Endothelial cell of umbilical vein (primary cell): ENCODE measurements at regions not wholly inside any gene's neighbourhood (a gene's known extent, or its start where the extent isn't known, plus 50 kb on each side); places are given as distances from the start of the nearest gene placed in this dataset.

ENCODE experiments used
- BruUV-seq: library from RNA; stranded (reverse); fragments of 400-500 nt; replicated peaks from 2 replicates; lab custom pipeline; 2021; lab: Mats Ljungman, UMichigan
- CTCF ChIA-PET: fragments of 300-600, 350-600 bp; sonication (Branson Sonifier 250); formaldehyde crosslinking; loops from one replicate; lab custom pipeline; 2021; ENCODE audit warnings: antibody characterized with exemption, inconsistent platforms; lab: Charles Lee
- POLR2A ChIA-PET: fragments of 300-600, 350-600 bp; sonication (Branson Sonifier 250); formaldehyde crosslinking; loops from one replicate; lab custom pipeline; 2021; ENCODE audit warnings: antibody characterized with exemption, inconsistent platforms; lab: Charles Lee
- DNase-seq: peaks from one replicate; pipeline ENCODE4 v3.0.0-alpha.2; 2011; ENCODE audit warnings: low read depth, low spot score
- FAIRE-seq: peaks from 2 replicates; lab custom pipeline; 2011; peaks lifted over from hg19 to GRCh38; lab: Jason Lieb, UNC
- H2AFZ ChIP-seq: 2 replicates; pipeline ENCODE4 v1.6.0; 2012; ENCODE audit warnings: low read depth, low read length, control low read depth, inconsistent platforms
- H3K27ac ChIP-seq: 2 replicates; pipeline ENCODE4 v1.5.1; 2011; ENCODE audit warnings: low read depth, mild to moderate bottlenecking, control low read depth, low read length, moderate library complexity; ENCODE audit not compliant: insufficient read depth
- H3K27me3 ChIP-seq, 2 experiments: 2 replicates each; pipeline versions ENCODE4 v1.6.0 to v1.6.1; 2011; ENCODE audit warnings: low read length in 2 of 2, mixed read lengths in 1 of 2; ENCODE audit not compliant: control insufficient read depth in 2 of 2, insufficient read depth in 2 of 2
- H3K36me3 ChIP-seq, 2 experiments: 2 replicates in 1 of 2; 3 replicates in 1 of 2; pipeline ENCODE4 v1.5.1; 2011; ENCODE audit warnings: low read length in 2 of 2, mild to moderate bottlenecking in 1 of 2, moderate library complexity in 1 of 2; ENCODE audit not compliant: control insufficient read depth in 2 of 2, insufficient read depth in 2 of 2; ENCODE audit errors: extremely low read depth in 1 of 2
- H3K4me1 ChIP-seq: 3 replicates; pipeline ENCODE4 v1.5.1; 2011; ENCODE audit warnings: mild to moderate bottlenecking, low read length; ENCODE audit not compliant: control insufficient read depth, insufficient read depth; ENCODE audit errors: extremely low read depth
- H3K4me2 ChIP-seq: 2 replicates; pipeline ENCODE4 v1.6.1; 2011; ENCODE audit warnings: low read length, control low read depth, mixed read lengths; ENCODE audit not compliant: insufficient read depth
- H3K4me3 ChIP-seq, 3 experiments: fragments of 200-600 bp in 1 of 3; sonication (generic), shearing (Covaris generic) in 1 of 3; replicated peaks in 1 of 3; 2 replicates each; pipeline ENCODE4 v1.5.1; 2011 to 2016; ENCODE audit warnings: control low read depth in 3 of 3, low read length in 3 of 3, mild to moderate bottlenecking in 2 of 3, inconsistent platforms in 1 of 3, low read depth in 1 of 3, moderate library complexity in 1 of 3; ENCODE audit not compliant: insufficient read depth in 1 of 3
- H3K79me2 ChIP-seq: 2 replicates; pipeline ENCODE4 v1.6.0; 2012; ENCODE audit warnings: low read length, inconsistent platforms; ENCODE audit not compliant: control insufficient read depth, insufficient read depth
- H3K9ac ChIP-seq: replicated peaks from 2 replicates; pipeline ENCODE3; 2011; ENCODE audit warnings: low read length, control low read depth; ENCODE audit not compliant: insufficient read depth; ENCODE audit errors: extremely low read depth
- H3K9me1 ChIP-seq: replicated peaks from 3 replicates; pipeline ENCODE4 v1.6.0; 2011; ENCODE audit warnings: mild to moderate bottlenecking, low read length; ENCODE audit not compliant: control insufficient read depth, insufficient read depth; ENCODE audit errors: extremely low read depth
- H3K9me3 ChIP-seq: replicated peaks from 2 replicates; pipeline ENCODE4 v1.5.1; 2012; ENCODE audit warnings: low read length, inconsistent platforms; ENCODE audit not compliant: control insufficient read depth, insufficient read depth
- H4K20me1 ChIP-seq: replicated peaks from 2 replicates; pipeline ENCODE3; 2011; ENCODE audit warnings: mild to moderate bottlenecking, low read length; ENCODE audit not compliant: control insufficient read depth, insufficient read depth; ENCODE audit errors: extremely low read depth
- EZH2 ChIP-seq: IDR thresholded peaks from 2 replicates; pipeline ENCODE4 v1.6.1; 2012; ENCODE audit warnings: borderline replicate concordance, low read depth, mild to moderate bottlenecking, moderate library complexity, low read length, inconsistent platforms; ENCODE audit not compliant: severe bottlenecking
- FOS ChIP-seq: IDR thresholded peaks from 2 replicates; pipeline ENCODE4 v1.6.1; 2011; ENCODE audit warnings: mild to moderate bottlenecking, low read length, moderate library complexity, borderline replicate concordance; ENCODE audit not compliant: insufficient read depth
- GATA2 ChIP-seq: IDR thresholded peaks from 2 replicates; pipeline ENCODE4 v1.7.0; 2011; ENCODE audit warnings: low read depth, mild to moderate bottlenecking, moderate library complexity, mixed read lengths, low read length; ENCODE audit not compliant: insufficient read length, insufficient read depth
- JUN ChIP-seq: IDR thresholded peaks from 2 replicates; pipeline ENCODE4 v1.6.1; 2011; ENCODE audit warnings: borderline replicate concordance, low read depth; ENCODE audit not compliant: insufficient read length, insufficient read depth
- MYC ChIP-seq: IDR thresholded peaks from one replicate; pipeline ENCODE4 v1.6.1; 2011; ENCODE audit warnings: mild to moderate bottlenecking, low read depth, low read length
- POLR2A ChIP-seq: IDR thresholded peaks from 2 replicates; pipeline ENCODE4 v1.6.1; 2012; ENCODE audit warnings: low read depth, mild to moderate bottlenecking, control low read depth, low read length
- POLR2AphosphoS5 ChIP-seq: IDR thresholded peaks from 2 replicates; pipeline ENCODE4 v1.6.1; 2012; ENCODE audit warnings: low read depth, mild to moderate bottlenecking, control low read depth, low read length, moderate library complexity; ENCODE audit not compliant: insufficient read depth
- dilution Hi-C: fragments of 300-500 bp; cut with MboI; formaldehyde crosslinking; loops from one replicate; pipeline ENCODE4 v1.15.0; 2019; ENCODE audit warnings: low sequenced_read_pairs; ENCODE audit not compliant: extremely low pct_ligation_motif_present
- intact Hi-C: fragments of 100-400 bp; cut with micrococcal nuclease; formaldehyde crosslinking; loops from one replicate; pipeline ENCODE4 v1.10.0; 2022
- TF ChIP-seq, protein P1 (sequence below): IDR thresholded peaks from 2 replicates; pipeline ENCODE4 v1.6.1; 2011; ENCODE audit not compliant: insufficient read depth, insufficient read length
- TF ChIP-seq, protein P2 (sequence below), 2 donors: IDR thresholded peaks; 1 replicate in 1 of 2; 2 replicates in 1 of 2; pipeline ENCODE4 v1.5.1; 2011; ENCODE audit warnings: low read length in 2 of 2, mild to moderate bottlenecking in 2 of 2, moderate library complexity in 2 of 2, control low read depth in 1 of 2, inconsistent platforms in 1 of 2, low read depth in 1 of 2; ENCODE audit not compliant: insufficient read depth in 1 of 2; ENCODE audit errors: extremely low read depth in 1 of 2

DNA sequence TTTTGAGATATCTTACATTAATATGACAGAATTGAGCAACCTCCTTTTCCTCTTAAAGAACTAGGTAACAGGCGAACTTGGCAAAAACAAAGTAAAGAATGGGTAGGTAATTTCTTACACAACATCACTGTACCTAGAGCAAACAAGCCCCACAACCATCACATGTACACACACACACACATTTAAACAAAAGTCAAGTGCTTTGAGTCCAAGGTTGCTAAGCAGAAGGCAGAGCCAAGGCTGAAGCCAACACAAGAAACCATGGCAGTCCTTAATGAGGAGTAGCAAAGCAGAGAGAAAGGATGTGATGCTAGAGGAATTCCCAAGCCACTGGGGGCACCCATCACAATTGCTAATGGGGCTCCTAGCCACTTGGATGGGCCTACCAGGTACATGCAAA is 164.1 kb downstream of the PAX3 start:
- Histone ChIP-seq H2AFZ (no peak overlapping the region), H3K79me2 (no peaks in the 10 kb centered on the region), H3K4me3 (no peak overlapping the region), H3K27me3 (no peaks in the 10 kb centered on the region), H3K4me2 (no peak overlapping the region), H3K36me3 (no peaks in the 10 kb centered on the region), H3K9ac (no peak overlapping the region), H3K9me1 (no peaks in the 10 kb centered on the region), H4K20me1 (no peaks in the 10 kb centered on the region), H3K9me3 (peaks cover 2% of the 10 kb centered on the region), H3K4me1 (no peaks in the 10 kb centered on the region), H3K27ac (no peak overlapping the region)
- dilution Hi-C loops = no loop called here
- intact Hi-C loops = no loop called here
- DNase-seq (no peak), FAIRE-seq (no peak)
- no TSS peak for BruUV-seq
- ChIA-PET POLR2A (no interaction called here), CTCF (no interaction called here)
- TF ChIP-seq GATA2 (no peak), POLR2AphosphoS5 (no peak), MYC (no peak), EZH2 (no peak), POLR2A (no peak), JUN (no peak), FOS (no peak)
- TF ChIP-seq, protein P1, sequence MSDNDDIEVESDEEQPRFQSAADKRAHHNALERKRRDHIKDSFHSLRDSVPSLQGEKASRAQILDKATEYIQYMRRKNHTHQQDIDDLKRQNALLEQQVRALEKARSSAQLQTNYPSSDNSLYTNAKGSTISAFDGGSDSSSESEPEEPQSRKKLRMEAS = no peak
- TF ChIP-seq, protein P2, sequence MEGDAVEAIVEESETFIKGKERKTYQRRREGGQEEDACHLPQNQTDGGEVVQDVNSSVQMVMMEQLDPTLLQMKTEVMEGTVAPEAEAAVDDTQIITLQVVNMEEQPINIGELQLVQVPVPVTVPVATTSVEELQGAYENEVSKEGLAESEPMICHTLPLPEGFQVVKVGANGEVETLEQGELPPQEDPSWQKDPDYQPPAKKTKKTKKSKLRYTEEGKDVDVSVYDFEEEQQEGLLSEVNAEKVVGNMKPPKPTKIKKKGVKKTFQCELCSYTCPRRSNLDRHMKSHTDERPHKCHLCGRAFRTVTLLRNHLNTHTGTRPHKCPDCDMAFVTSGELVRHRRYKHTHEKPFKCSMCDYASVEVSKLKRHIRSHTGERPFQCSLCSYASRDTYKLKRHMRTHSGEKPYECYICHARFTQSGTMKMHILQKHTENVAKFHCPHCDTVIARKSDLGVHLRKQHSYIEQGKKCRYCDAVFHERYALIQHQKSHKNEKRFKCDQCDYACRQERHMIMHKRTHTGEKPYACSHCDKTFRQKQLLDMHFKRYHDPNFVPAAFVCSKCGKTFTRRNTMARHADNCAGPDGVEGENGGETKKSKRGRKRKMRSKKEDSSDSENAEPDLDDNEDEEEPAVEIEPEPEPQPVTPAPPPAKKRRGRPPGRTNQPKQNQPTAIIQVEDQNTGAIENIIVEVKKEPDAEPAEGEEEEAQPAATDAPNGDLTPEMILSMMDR (IDR thresholded peaks at IDR 0.05; ENCODE audit: extremely low read depth in 1 of 2, insufficient read depth in 1 of 2, low read depth in 1 of 2, low read length in 2 of 2) = no peak
